GM12864 (cell line): ENCODE measurements at regions not wholly inside any gene's neighbourhood (a gene's known extent, or its start where the extent isn't known, plus 50 kb on each side); places are given as distances from the start of the nearest gene placed in this dataset.
"Not testable (repeated sequence)": the region's sequence is repeated elsewhere in the genome, so short reads cannot be mapped to it uniquely, and the experiment has no call there.

Experiments used
- DNase-seq: peaks from one replicate; pipeline ENCODE4 v3.0.0-alpha.2; 2011; ENCODE audit warnings: low read depth
- H3K4me3 ChIP-seq: 2 replicates; pipeline ENCODE4 v1.5.1; 2011; ENCODE audit warnings: mild to moderate bottlenecking, low read depth, low read length, control low read depth
- TF ChIP-seq, protein P1 (sequence below): IDR thresholded peaks from 2 replicates; pipeline ENCODE4 v1.5.1; 2011; ENCODE audit warnings: low read depth, mild to moderate bottlenecking, moderate library complexity, low read length, control low read depth, inconsistent platforms; ENCODE audit errors: missing control alignments

DNA sequence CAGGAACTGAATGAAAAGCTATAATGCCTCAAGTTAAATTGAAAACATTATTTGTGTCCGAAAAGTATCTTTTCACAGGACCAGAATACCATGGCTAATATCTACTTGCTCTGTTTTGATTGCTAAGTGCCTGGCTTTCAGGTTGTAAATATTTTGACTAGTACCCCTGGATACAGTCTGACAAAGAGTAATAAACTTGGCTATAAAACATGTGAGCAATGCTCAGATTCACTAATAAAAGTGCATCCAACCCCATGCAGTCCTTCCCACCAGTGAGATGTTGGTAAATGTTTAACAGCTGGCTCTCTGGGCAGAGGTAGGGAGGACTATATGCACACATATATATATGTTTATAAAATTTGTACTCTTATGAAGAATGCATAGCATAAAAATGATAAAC is 281.8 kb upstream of the TGFBR2 start:
- no peak for DNase-seq
- TF ChIP-seq, protein P1, sequence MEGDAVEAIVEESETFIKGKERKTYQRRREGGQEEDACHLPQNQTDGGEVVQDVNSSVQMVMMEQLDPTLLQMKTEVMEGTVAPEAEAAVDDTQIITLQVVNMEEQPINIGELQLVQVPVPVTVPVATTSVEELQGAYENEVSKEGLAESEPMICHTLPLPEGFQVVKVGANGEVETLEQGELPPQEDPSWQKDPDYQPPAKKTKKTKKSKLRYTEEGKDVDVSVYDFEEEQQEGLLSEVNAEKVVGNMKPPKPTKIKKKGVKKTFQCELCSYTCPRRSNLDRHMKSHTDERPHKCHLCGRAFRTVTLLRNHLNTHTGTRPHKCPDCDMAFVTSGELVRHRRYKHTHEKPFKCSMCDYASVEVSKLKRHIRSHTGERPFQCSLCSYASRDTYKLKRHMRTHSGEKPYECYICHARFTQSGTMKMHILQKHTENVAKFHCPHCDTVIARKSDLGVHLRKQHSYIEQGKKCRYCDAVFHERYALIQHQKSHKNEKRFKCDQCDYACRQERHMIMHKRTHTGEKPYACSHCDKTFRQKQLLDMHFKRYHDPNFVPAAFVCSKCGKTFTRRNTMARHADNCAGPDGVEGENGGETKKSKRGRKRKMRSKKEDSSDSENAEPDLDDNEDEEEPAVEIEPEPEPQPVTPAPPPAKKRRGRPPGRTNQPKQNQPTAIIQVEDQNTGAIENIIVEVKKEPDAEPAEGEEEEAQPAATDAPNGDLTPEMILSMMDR, result no peak
- no peak overlapping the region for H3K4me3 ChIP-seq

DNA sequence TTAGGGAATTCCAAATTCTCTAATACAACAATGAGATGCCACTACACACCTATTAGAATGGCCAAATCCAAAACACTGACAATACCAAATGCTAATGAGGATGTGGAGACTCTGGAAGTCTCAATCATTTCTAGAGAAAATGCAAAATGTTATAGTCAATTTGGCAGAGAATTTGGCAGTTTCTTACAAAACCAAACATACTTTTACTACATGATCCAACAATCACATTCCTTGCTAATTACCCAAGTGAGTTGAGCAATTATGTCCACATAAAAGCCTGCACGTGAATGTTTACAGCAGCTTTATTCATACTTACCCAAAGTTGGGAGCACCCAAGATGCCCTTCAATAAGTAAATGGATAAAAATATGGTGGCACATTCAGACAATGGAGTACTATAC is 278.4 kb upstream of the TGFBR2 start:
- not testable (repeated sequence) for H3K4me3 ChIP-seq, DNase-seq

DNA sequence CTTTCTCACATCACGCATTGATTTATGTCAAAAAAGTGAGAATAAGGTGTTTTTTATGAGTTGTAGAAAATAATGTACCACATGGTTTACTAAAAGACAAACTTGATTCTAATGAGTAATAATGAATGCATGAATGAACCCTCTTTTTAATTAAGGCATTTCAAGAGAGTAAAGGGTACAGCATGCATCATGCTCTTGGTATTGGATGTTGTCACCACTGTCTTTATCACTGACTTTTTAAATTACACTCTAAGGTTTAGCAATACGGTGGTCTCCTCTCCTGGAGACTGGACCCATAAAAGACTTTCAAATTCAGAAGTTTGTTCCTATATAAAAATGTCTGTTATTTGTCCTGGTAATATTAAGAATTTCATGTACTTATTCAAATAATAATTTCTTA is 277.5 kb upstream of the TGFBR2 start:
- not testable (repeated sequence) for DNase-seq, H3K4me3 ChIP-seq

DNA sequence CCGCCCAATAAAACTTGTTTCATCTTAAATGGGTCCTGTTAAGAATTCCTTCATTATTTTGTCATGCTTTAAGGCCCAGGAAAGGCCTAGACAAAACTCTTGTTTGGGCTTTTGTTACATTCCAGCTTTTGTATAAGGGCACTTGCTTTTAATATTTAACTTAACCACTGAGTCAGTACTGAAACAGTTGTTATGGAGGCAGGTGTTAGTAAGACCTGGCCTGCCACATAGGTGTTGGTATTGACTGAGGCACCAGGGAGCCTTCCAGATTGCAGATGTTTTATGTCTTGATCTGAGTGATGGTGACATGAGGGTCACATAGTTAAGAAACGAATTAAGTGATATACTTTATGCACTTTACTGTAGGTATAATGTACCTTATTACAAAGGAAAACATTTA is 274.9 kb upstream of the TGFBR2 start:
- TF ChIP-seq, protein P1, result no peak
- DNase-seq, result no peak
- H3K4me3 ChIP-seq, result no peak overlapping the region

DNA sequence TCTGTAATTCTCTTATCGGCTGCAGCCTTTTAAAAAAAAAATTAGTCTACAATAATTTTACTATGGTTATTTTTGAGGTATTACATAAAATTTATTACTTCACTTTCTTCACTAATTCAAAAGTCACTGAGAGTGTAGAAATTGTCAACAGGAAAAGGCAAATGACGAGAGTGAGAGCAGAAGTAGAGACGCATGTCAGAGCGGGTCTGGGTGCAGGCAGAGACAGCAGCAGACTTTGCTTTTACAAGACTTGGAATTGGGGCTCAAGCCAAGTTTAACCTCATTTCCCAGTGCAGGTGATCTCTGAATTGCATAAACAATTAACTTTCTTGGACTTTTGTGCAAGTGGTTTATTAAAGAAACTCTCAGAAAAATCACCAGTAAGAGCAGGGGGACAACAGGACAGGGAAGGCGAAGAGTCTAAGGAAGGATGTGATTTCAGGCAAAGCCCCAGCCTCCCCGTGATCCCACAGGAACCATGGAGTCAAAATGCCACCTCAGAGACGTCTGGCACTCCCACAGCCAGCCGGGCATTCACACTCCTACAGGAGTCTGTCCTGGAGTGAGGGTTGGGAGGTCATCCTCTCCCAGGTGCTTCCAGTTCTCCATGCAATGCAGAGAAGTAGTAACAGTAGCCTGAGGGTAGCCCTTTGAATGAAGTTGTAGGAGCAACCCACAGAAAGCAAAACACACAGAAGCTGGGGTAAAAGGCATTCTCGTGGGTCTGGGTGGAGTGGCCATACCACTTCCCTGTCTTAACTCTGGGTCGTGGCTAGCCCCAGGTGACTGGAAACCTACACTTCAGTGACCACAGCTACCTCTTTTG is 274.0 kb upstream of the TGFBR2 start:
- DNase-seq, result no peak
- TF ChIP-seq, protein P1, result no peak
- H3K4me3 ChIP-seq, result no peak overlapping the region

DNA sequence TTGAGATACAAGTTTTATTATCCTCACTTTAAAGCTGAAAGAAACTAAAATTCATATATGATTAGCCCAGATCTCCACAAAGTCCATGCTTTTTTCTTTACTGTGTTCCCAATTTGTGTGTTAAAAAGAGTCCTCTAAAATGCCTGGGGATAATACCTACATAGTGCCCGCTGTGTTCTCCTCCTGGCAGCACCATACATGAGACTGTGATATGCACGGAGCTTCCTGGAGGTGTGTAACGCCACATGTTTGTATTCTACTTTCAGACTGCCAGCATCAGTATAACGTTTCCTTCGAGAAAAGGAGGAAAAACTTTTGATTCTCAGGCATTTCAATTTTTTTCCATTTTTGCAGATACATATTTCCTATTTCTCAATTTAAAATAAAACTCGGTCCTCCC is 273.3 kb upstream of the TGFBR2 start:
- DNase-seq, result no peak
- TF ChIP-seq, protein P1, result no peak
- H3K4me3 ChIP-seq, result no peak overlapping the region

DNA sequence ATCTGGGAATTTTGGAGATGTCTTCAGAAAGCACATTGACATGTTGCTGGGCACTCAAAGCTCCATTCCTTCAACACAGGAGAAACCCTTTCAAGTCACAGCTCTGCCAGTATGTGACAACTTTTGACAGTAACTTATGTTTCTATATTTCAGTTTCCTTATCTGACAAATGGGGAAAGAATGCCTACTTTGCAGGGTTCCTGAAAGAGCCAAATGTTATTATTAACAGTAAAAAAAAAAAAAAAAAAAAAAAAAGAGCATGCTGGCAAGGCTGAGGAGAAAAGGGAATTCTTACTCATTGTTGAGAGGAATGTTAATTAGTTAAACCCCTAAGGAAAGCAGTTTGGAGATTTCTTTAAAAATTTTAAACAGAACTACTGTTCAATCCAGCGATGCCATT is 272.5 kb upstream of the TGFBR2 start:
- no peak overlapping the region for H3K4me3 ChIP-seq
- DNase-seq, result no peak
- TF ChIP-seq, protein P1, result no peak

DNA sequence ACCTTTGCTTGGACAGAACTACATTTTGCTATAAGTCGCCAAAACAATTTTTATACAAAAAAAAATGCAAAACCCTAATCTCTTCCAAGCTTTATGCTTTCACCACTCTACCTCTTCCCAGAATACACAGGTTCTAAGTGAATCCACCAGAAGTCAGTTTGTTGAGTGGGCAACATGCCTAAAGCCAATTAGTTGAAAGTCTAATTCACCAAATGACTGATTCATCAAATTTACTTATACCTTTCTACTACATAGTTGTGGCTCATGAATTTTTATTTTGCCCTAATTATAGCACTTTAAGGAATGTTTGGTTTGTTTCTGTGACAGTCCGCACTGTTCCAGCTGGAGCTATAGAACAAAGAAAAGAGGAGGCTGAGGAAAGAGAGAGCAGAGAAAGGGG is 265.9 kb upstream of the TGFBR2 start:
- TF ChIP-seq, protein P1, result no peak
- H3K4me3 ChIP-seq, result no peak overlapping the region
- DNase-seq, result no peak
